Thyroid gland (tissue), 4 donors: ENCODE measurements at regions not wholly inside any gene's neighbourhood (a gene's known extent, or its start where the extent isn't known, plus 50 kb on each side); places are given as distances from the start of the nearest gene placed in this dataset.

Experiments
- DNase-seq, 2 donors: peaks; one replicate each; pipeline ENCODE4 v3.0.0-alpha.2; 2019
- H3K27ac ChIP-seq, 3 donors: fragments of 200-600 bp; sonication (generic); 1 replicate in 2 of 3; 2 replicates in 1 of 3; pipeline ENCODE4 v1.5.1; 2016 to 2019; ENCODE audit warnings: mild to moderate bottlenecking in 1 of 3, moderate library complexity in 1 of 3
- H3K27me3 ChIP-seq: fragments of 200-600 bp; sonication (generic); one replicate; pipeline ENCODE4 v1.5.1; 2019
- H3K36me3 ChIP-seq, 2 donors: fragments of 200-600 bp; sonication (generic); one replicate each; pipeline ENCODE4 v1.5.1; 2016 to 2019
- H3K4me1 ChIP-seq, 2 donors: fragments of 200-600 bp; sonication (generic); one replicate each; pipeline ENCODE4 v1.5.1; 2017 to 2019
- H3K4me3 ChIP-seq, 3 donors: fragments of 200-600 bp; sonication (generic); replicated peaks in 1 of 3; 1 replicate in 2 of 3; 2 replicates in 1 of 3; pipeline ENCODE4 v1.5.1; 2016; ENCODE audit warnings: mild to moderate bottlenecking in 1 of 3
- H3K9me3 ChIP-seq: fragments of 200-600 bp; sonication (generic); one replicate; pipeline ENCODE4 v1.5.1; 2017
- POLR2A ChIP-seq, 2 donors: fragments of 450-650 bp; IDR thresholded peaks; one replicate each; pipeline ENCODE4 v1.6.1; 2017; ENCODE audit warnings: antibody characterized with exemption in 2 of 2, mild to moderate bottlenecking in 2 of 2, moderate library complexity in 1 of 2
- WGBS, 2 donors: methylation state at CpG; one replicate each; pipeline ENCODE4 v1.1.5; 2017; 5-methylcytosine and 5-hydroxymethylcytosine counted together
- intact Hi-C: fragments of 100-400 bp; cut with DNase I; formaldehyde crosslinking; loops from one replicate; pipeline ENCODE4 v1.15.1; 2023
- TF ChIP-seq, protein P1 (sequence below), 6 experiments: fragments of 200-600 bp in 3 of 6; fragments of 450-650 bp in 3 of 6; sonication (generic) in 3 of 6; IDR thresholded peaks; one replicate each; pipeline ENCODE4 v1.5.1; 2016 to 2019; ENCODE audit warnings: antibody characterized with exemption in 6 of 6, mild to moderate bottlenecking in 2 of 6, inconsistent platforms in 1 of 6, moderate library complexity in 1 of 6

DNA sequence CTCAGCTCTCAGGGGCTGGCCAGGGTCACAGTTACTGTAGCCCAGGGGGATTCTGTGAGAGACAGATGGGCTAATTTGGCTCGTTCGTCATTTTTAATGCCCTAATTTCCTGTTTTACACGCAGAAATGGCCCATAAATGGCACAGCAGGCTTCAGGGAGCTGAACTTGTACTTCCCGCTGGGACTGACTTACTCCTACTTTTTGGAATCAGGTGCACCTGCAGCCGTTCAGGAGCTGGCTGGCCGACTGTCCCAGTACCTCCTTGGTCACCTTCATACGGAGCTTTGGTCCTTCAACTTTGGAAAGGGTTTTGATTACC, 62.4 kb upstream of the URI1 start:
- Histone ChIP-seq H3K9me3 (no peaks in the 10 kb centered on the region), H3K4me1 (peaks cover 7 to 20% of the 10 kb centered on the region in 2 donors), H3K27ac (no peak overlapping the region), H3K4me3 (no peak overlapping the region), H3K27me3 (no peaks in the 10 kb centered on the region), H3K36me3 (no peaks in the 10 kb centered on the region)
- 58 to 72% methylated on average over 7 of the region's 7 CpGs for WGBS, 2 donors
- no peak for DNase-seq
- no peak for TF ChIP-seq POLR2A (IDR thresholded peaks at IDR 0.05)
- TF ChIP-seq, protein P1, sequence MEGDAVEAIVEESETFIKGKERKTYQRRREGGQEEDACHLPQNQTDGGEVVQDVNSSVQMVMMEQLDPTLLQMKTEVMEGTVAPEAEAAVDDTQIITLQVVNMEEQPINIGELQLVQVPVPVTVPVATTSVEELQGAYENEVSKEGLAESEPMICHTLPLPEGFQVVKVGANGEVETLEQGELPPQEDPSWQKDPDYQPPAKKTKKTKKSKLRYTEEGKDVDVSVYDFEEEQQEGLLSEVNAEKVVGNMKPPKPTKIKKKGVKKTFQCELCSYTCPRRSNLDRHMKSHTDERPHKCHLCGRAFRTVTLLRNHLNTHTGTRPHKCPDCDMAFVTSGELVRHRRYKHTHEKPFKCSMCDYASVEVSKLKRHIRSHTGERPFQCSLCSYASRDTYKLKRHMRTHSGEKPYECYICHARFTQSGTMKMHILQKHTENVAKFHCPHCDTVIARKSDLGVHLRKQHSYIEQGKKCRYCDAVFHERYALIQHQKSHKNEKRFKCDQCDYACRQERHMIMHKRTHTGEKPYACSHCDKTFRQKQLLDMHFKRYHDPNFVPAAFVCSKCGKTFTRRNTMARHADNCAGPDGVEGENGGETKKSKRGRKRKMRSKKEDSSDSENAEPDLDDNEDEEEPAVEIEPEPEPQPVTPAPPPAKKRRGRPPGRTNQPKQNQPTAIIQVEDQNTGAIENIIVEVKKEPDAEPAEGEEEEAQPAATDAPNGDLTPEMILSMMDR (IDR thresholded peaks at IDR 0.05): no peak
- intact Hi-C loops: loop anchor here (10.0 kb wide), 1 partner anchor 145 kb away; no protein-coding TSS in a partner anchor

DNA sequence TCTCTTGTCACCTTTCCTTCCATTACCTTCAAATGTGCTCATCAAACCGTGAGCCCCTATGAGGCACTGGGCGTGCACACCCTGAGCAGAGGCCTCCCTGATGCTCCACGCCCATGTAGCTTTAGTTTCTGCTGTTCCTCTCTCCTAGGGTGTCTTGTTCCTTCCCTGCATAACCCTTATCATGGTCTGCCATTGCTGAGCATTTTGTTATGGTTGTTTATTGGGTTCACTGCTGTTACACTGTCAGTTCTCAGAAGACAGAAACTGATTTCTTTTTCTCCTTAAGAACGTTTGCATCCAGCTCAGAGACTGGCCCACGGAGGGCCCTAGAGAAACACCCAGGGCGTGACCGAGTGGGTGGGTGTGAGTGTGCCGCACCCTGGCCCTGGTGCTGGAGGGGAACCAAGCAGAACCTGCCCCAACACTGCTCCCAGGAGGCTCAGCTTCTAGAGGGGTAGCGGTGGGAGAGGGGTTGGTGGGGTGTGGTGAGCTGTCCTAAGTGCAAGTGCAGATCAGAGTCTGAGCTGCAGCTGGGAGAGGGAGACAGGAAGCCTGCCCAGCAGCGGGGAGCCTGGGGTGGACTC, 61.4 kb upstream of the URI1 start:
- H3K4me1 ChIP-seq: peaks cover 7 to 20% of the 10 kb centered on the region in 2 donors
- no peaks in the 10 kb centered on the region for H3K27me3 ChIP-seq
- peak; percentile 82 to 88 for DNase-seq
- 26 to 27% methylated on average over 10 of the region's 10 CpGs for WGBS, 2 donors
- no peak overlapping the region for H3K4me3 ChIP-seq
- no peak for TF ChIP-seq POLR2A (IDR thresholded peaks at IDR 0.05)
- TF ChIP-seq, protein P1 (IDR thresholded peaks at IDR 0.05): peak in 1 of 6 experiments; percentile 11
- no peaks in the 10 kb centered on the region for H3K9me3 ChIP-seq
- H3K27ac ChIP-seq: no peak overlapping the region
- intact Hi-C loops: no loop called here
- H3K36me3 ChIP-seq: no peaks in the 10 kb centered on the region

DNA sequence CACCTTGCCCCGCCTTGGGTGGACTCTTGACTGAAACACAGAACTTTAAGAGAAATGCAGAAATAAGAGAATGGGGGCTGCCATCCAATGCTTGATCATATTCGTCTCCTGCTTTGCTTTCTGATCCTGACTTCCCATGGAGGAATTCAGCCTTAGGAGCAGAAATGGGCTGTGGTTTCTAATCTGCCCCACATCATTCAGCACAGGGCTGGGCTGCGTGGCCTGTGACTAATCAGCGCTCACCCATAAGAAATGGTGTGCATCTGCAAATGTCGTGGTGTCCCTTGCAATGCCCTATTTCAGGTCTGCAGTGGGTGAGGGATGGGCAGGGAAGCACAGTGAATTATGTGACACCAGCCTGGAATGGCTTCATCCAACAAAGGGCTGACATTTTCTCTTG, 60.7 kb upstream of the URI1 start:
- intact Hi-C loops: no loop called here
- DNase-seq: no peak

DNA sequence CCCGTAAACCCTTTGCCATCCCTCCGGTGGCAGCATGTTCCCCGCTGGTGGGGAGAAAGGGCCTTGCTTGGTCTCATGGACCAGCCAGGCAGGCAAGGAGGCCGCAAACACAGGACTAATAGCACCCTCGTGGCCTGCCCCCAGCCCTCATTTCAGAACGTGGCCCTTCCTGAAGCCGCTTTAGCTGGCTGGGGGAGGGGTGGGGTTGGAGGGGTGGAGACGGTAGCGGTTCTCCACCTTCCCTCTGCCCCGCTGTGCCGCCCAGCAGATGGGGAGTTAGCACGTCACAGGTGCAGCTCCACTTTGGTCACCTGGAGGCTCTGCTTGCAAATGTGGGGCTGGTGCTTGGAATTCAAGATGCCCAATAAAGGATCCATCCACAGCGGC, 59.3 kb upstream of the URI1 start:
- intact Hi-C loops: no loop called here
- TF ChIP-seq, protein P1 (IDR thresholded peaks at IDR 0.05): no peak
- no peak for TF ChIP-seq POLR2A (IDR thresholded peaks at IDR 0.05)
- Histone ChIP-seq H3K4me3 (no peak overlapping the region), H3K9me3 (no peaks in the 10 kb centered on the region), H3K4me1 (peaks cover 7 to 20% of the 10 kb centered on the region in 2 donors), H3K27me3 (no peaks in the 10 kb centered on the region), H3K27ac (no peak overlapping the region), H3K36me3 (no peaks in the 10 kb centered on the region)
- whole genome bisulfite sequencing, 2 donors: 79 to 89% methylated on average over 5 to 6 of the region's 13 CpGs
- DNase-seq: no peak

More for the DNA sequence above, 60.7 kb upstream of the URI1 start:
- TF ChIP-seq POLR2A (IDR thresholded peaks at IDR 0.05): no peak
- TF ChIP-seq, protein P1 (IDR thresholded peaks at IDR 0.05): no peak
- H3K27me3 ChIP-seq: no peaks in the 10 kb centered on the region
- H3K4me3 ChIP-seq: no peak overlapping the region
- H3K36me3 ChIP-seq: no peaks in the 10 kb centered on the region
- no peak overlapping the region for H3K27ac ChIP-seq
- WGBS, 2 donors: 94 to 95% methylated on average over 5 of the region's 5 CpGs
- H3K4me1 ChIP-seq: peaks cover 7 to 20% of the 10 kb centered on the region in 2 donors
- no peaks in the 10 kb centered on the region for H3K9me3 ChIP-seq

DNA sequence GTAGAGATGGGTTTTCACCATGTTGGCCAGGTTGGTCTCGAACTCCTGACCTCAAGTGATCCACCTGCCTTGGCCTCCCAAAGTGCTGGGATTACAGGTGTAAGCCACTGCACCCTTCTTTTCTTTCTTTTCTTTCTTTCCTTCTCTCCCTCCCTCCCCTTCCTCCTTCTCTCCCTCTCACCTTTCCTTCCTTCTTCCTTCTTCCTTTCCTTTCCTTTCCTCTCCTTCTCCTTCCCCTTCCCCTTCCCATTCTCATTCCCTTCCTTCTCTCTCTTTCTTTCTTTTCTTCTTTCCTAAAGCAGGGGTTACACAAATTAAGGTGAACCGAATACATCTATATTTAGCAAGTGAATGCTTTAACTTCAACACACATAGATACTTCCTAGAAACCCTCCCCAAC, 58.0 kb upstream of the URI1 start:
- no peak overlapping the region for H3K4me3 ChIP-seq
- no peaks in the 10 kb centered on the region for H3K36me3 ChIP-seq
- no peak overlapping the region for H3K27ac ChIP-seq
- DNase-seq: no peak
- H3K4me1 ChIP-seq: peaks cover 7 to 17% of the 10 kb centered on the region in 2 donors
- TF ChIP-seq POLR2A (IDR thresholded peaks at IDR 0.05): no peak
- TF ChIP-seq, protein P1 (IDR thresholded peaks at IDR 0.05): no peak
- H3K9me3 ChIP-seq: no peaks in the 10 kb centered on the region
- WGBS, 2 donors: 78 to 83% methylated on average over 2 of the region's 2 CpGs
- intact Hi-C loops: no loop called here
- H3K27me3 ChIP-seq: no peaks in the 10 kb centered on the region
